ENCODE measurements at regions not wholly inside any gene's neighbourhood (a gene's known extent, or its start where the extent isn't known, plus 50 kb on each side); places are given as distances from the start of the nearest gene placed in this dataset.

- peaks cover 15% of the 10 kb centered on the region for H3K9me3 Mint-ChIP-seq (ENCODE audit: insufficient read depth)
- 83% methylated on average over 4 of the region's 4 CpGs for WGBS (ENCODE audit: insufficient coverage)
- Histone ChIP-seq H3K9ac (ENCODE audit: low read length) (no peak overlapping the region), H3K27ac (ENCODE audit: low read length in 2 of 2) (no peak overlapping the region), H4K20me1 (ENCODE audit: control insufficient read depth, insufficient read depth, low read length, poor library complexity, severe bottlenecking) (no peaks in the 10 kb centered on the region), H3K4me3 (ENCODE audit: control extremely low read depth in 1 of 5, extremely low read depth in 1 of 5, insufficient read depth in 1 of 5, low read depth in 2 of 5, low read length in 4 of 5) (no peak overlapping the region), H3K36me3 (replicated peaks in 1 of 2; ENCODE audit: control extremely low read depth in 1 of 2, control insufficient read depth in 1 of 2, extremely low read depth in 1 of 2, insufficient read depth in 2 of 2, low read length in 1 of 2) (no peaks in the 10 kb centered on the region), H2AFZ (ENCODE audit: insufficient read depth, low read depth, low read length, poor library complexity, severe bottlenecking) (no peak overlapping the region), H3K4me1 (ENCODE audit: control insufficient read depth in 2 of 2, insufficient read depth in 2 of 2, low read length in 2 of 2) (no peaks in the 10 kb centered on the region), H3K9me3 (ENCODE audit: control extremely low read depth in 1 of 3, control insufficient read depth in 2 of 3, insufficient read depth in 1 of 3, low read length in 2 of 3) (peaks cover 0 to 46% (median 6%) of the 10 kb centered on the region in 3 donors), H3K79me2 (ENCODE audit: control insufficient read depth, insufficient read depth, low read length) (no peaks in the 10 kb centered on the region), H3K27me3 (replicated peaks in 1 of 4; ENCODE audit: control extremely low read depth in 1 of 4, control insufficient read depth in 3 of 4, insufficient read depth in 4 of 4, low read length in 3 of 4) (no peaks in the 10 kb centered on the region), H3K4me2 (replicated peaks; ENCODE audit: low read depth, low read length, poor library complexity, severe bottlenecking) (no peak overlapping the region)
- H3K27me3 Mint-ChIP-seq, result no peaks in the 10 kb centered on the region
- no peak overlapping the region for H3K4me3 Mint-ChIP-seq
- ChIA-PET POLR2A (no interaction called here), CTCF (no interaction called here)
- DNase-seq (no peak), ATAC-seq (ENCODE audit: low read depth) (no peak)
- no peak overlapping the region for H3K27ac Mint-ChIP-seq
- intact Hi-C loops (cut with micrococcal nuclease), result no loop called here
- H3K4me1 Mint-ChIP-seq, result no peaks in the 10 kb centered on the region
- TF ChIP-seq CTCF (IDR thresholded peaks at IDR 0.05), result no peak
- TF ChIP-seq EZH2 (IDR thresholded peaks at IDR 0.05; ENCODE audit: borderline replicate concordance, insufficient read depth, low read depth, low read length, poor library complexity, severe bottlenecking), result no peak
Measured at GRCh38 chr7:57327081-57327480, 122.9 kb upstream of the ZNF716 start.

- no peak overlapping the region for H2AFZ ChIP-seq (ENCODE audit: insufficient read depth, low read depth, low read length, poor library complexity, severe bottlenecking)
- H3K36me3 ChIP-seq (replicated peaks in 1 of 2; ENCODE audit: control extremely low read depth in 1 of 2, control insufficient read depth in 1 of 2, extremely low read depth in 1 of 2, insufficient read depth in 2 of 2, low read length in 1 of 2), result no peaks in the 10 kb centered on the region
- 88% methylated on average over 11 of the region's 11 CpGs for WGBS (ENCODE audit: insufficient coverage)
- H3K27me3 ChIP-seq (replicated peaks in 1 of 4; ENCODE audit: control extremely low read depth in 1 of 4, control insufficient read depth in 3 of 4, insufficient read depth in 4 of 4, low read length in 3 of 4), result no peaks in the 10 kb centered on the region
- ATAC-seq (ENCODE audit: low read depth) (no peak), DNase-seq (no peak)
- H4K20me1 ChIP-seq (ENCODE audit: control insufficient read depth, insufficient read depth, low read length, poor library complexity, severe bottlenecking), result no peaks in the 10 kb centered on the region
- Mint-ChIP-seq H3K27ac (no peak overlapping the region), H3K9me3 (ENCODE audit: insufficient read depth) (peaks cover 12% of the 10 kb centered on the region), H3K27me3 (no peaks in the 10 kb centered on the region), H3K4me3 (no peak overlapping the region), H3K4me1 (no peaks in the 10 kb centered on the region)
- peaks cover 0 to 40% (median 6%) of the 10 kb centered on the region in 3 donors for H3K9me3 ChIP-seq (ENCODE audit: control extremely low read depth in 1 of 3, control insufficient read depth in 2 of 3, insufficient read depth in 1 of 3, low read length in 2 of 3)
- H3K79me2 ChIP-seq (ENCODE audit: control insufficient read depth, insufficient read depth, low read length), result no peaks in the 10 kb centered on the region
- no peaks in the 10 kb centered on the region for H3K4me1 ChIP-seq (ENCODE audit: control insufficient read depth in 2 of 2, insufficient read depth in 2 of 2, low read length in 2 of 2)
- ChIA-PET POLR2A (no interaction called here), CTCF (no interaction called here)
- H3K27ac ChIP-seq (ENCODE audit: low read length in 2 of 2), result no peak overlapping the region
- TF ChIP-seq EZH2 (IDR thresholded peaks at IDR 0.05; ENCODE audit: borderline replicate concordance, insufficient read depth, low read depth, low read length, poor library complexity, severe bottlenecking), result no peak
- no peak for TF ChIP-seq CTCF (IDR thresholded peaks at IDR 0.05)
- H3K4me2 ChIP-seq (replicated peaks; ENCODE audit: low read depth, low read length, poor library complexity, severe bottlenecking), result no peak overlapping the region
- H3K9ac ChIP-seq (ENCODE audit: low read length), result no peak overlapping the region
- intact Hi-C loops (cut with micrococcal nuclease), result no loop called here
- no peak overlapping the region for H3K4me3 ChIP-seq (ENCODE audit: control extremely low read depth in 1 of 5, extremely low read depth in 1 of 5, insufficient read depth in 1 of 5, low read depth in 2 of 5, low read length in 4 of 5)
Measured at GRCh38 chr7:57328457-57328856, 121.5 kb upstream of the ZNF716 start.
